ENCODE measurements at regions not wholly inside any gene's neighbourhood (a gene's known extent, or its start where the extent isn't known, plus 50 kb on each side); places are given as distances from the start of the nearest gene placed in this dataset.

DNA sequence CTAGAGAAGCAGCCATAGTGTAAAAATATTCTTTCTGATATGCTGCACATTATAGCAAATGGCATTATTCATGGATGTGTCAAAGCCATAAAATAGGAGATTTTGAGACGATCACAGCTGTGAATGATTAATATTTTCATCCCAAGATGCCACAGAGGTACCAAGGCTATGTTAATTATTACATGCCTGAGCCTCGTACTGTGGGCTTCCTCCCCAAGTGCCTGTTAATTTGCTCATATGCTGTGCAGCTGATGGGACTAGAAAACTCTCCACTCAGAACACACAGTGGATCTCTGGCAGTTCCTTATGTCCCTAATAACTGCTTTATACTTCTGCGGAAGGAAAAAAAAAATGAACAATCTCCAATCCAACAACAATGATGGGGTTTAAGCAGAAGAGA, 184.9 kb upstream of the TSHZ2 start:
- POLR2A ChIA-PET (ENCODE audit: low non-redundant PET) = no interaction called here
- DNase-seq (ENCODE audit: low spot score) = no peak
- CTCF ChIA-PET = no interaction called here
- H3K27ac ChIP-seq = no peak overlapping the region
- TF ChIP-seq CTCF (conservative IDR thresholded peaks at IDR 0.05; ENCODE audit: low read depth) = no peak

DNA sequence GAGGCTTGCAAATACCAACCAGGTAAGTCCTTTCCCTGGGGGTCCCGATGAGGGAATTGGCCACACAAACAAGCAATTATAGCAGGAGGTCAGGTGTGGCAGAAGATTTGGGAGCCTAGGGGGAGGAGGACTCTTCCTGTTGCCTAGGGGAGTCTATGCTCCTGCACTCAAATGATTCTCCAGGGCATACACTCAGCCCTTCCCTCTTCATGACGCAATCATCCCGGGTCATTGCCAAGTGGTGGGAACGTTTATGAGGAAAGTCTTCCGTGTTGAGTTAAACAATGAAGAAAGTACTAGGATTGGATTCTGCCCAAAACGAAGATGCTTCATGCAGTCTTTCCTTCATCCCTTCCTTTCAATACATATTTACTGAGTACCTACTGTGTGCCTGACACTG, 186.5 kb upstream of the TSHZ2 start:
- ChIA-PET POLR2A (ENCODE audit: low non-redundant PET) (no interaction called here), CTCF (no interaction called here)
- no peak for TF ChIP-seq CTCF (conservative IDR thresholded peaks at IDR 0.05; ENCODE audit: low read depth)
- DNase-seq (ENCODE audit: low spot score) = peak; percentile 33
- no peak overlapping the region for H3K27ac ChIP-seq

GRCh38 chr20:52783769-52784168, 188.4 kb upstream of the TSHZ2 start:
- ChIA-PET CTCF (no interaction called here), POLR2A (ENCODE audit: low non-redundant PET) (no interaction called here)
- TF ChIP-seq CTCF (conservative IDR thresholded peaks at IDR 0.05; ENCODE audit: low read depth) = no peak
- H3K27ac ChIP-seq = no peak overlapping the region
- no peak for DNase-seq (ENCODE audit: low spot score)

DNA sequence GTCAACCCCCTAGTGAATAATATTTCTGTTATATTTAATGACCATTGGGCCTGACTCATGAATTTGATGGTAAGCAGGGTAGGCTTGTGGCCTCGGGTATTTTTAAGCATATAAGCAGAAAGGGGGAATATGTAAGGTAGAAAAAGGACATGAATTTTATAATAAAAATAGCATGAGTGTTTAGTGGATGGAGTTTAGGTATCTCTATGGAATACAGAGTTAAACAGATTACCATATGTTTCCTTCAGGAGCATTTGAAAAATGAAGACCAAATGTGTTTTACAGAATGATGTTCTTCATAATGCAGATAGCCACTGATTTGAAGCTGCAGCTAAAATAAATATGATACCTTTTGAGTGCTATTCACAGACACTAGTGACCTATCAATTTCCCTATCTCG, 191.7 kb upstream of the TSHZ2 start:
- no peak for DNase-seq (ENCODE audit: low spot score)
- ChIA-PET POLR2A (ENCODE audit: low non-redundant PET) (no interaction called here), CTCF (no interaction called here)
- H3K27ac ChIP-seq = no peak overlapping the region
- no peak for TF ChIP-seq CTCF (conservative IDR thresholded peaks at IDR 0.05; ENCODE audit: low read depth)

DNA sequence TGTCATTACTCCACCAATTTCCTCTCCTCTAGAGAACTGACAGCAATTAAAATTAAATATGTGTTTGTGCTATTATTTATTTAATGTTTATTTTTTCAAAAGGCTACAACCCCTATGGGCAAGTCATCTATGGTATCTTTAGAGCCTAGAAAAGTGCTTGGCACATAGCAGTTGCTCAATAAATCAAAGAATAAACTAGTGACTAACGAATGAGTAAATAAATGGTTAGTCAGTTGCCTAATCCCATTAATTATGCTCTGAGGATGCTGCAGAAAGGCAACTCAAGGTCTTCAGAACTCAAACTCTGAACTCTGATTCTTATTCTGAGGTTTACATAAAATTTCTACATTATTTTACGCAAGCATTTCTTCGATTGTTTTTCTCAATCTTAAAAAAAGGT, 193.0 kb upstream of the TSHZ2 start:
- no peak for TF ChIP-seq CTCF (conservative IDR thresholded peaks at IDR 0.05; ENCODE audit: low read depth)
- no peak overlapping the region for H3K27ac ChIP-seq
- POLR2A ChIA-PET (ENCODE audit: low non-redundant PET) = no interaction called here
- no peak for DNase-seq (ENCODE audit: low spot score)
- CTCF ChIA-PET = no interaction called here

DNA sequence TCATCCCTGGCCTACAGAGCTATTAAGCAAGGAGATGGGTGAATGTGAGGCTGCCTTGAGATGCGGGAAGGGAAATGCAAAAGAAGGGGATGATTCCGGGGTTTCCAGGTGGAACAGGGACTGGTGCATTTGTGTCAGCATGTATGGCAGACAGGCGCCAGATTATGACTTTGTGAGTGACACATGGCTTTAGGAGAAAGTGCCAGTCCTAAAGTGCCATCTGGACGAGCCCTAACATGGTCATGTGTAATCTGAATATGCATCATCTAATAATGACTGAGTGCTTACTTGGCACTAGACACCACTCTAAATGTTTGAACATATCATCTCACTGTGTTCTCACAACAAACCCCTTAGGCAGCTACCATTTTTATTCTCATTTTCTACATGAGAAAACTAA, 195.0 kb upstream of the TSHZ2 start:
- ChIA-PET CTCF (no interaction called here), POLR2A (ENCODE audit: low non-redundant PET) (no interaction called here)
- H3K27ac ChIP-seq = no peak overlapping the region
- no peak for TF ChIP-seq CTCF (conservative IDR thresholded peaks at IDR 0.05; ENCODE audit: low read depth)
- no peak for DNase-seq (ENCODE audit: low spot score)

DNA sequence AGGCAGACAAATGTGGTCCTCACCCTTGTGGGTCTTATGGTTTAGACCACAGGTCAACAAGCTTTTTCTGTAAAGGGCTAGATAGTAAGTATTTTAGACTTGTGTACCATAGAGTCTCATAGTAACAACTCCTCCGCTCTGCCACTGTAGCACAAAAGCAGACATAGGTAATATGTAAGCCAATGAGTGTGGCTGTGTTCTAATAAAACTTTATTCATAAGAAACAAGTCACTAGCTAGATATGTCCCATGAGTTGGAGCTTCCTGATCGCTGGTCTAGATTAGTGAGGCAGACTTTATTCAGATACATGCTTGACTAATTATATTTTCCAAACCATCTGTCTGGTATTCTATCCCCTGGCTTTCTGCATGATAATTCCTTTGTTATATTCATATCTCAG, 196.4 kb upstream of the TSHZ2 start:
- no peak for DNase-seq (ENCODE audit: low spot score)
- H3K27ac ChIP-seq = no peak overlapping the region
- CTCF ChIA-PET = interaction anchor here (0.6 kb wide), 1 partner anchor 83 kb away, joined by 3 read pairs; no protein-coding TSS in a partner anchor
- POLR2A ChIA-PET (ENCODE audit: low non-redundant PET) = no interaction called here
- TF ChIP-seq CTCF (conservative IDR thresholded peaks at IDR 0.05; ENCODE audit: low read depth) = no peak

Data from RWPE1 (cell line).